PC-9 (cell line): ENCODE measurements at regions not wholly inside any gene's neighbourhood (a gene's known extent, or its start where the extent isn't known, plus 50 kb on each side); places are given as distances from the start of the nearest gene placed in this dataset.

Experiments used
- CTCF ChIP-seq: fragments of 200-600 bp; sonication (generic); conservative IDR thresholded peaks from 2 replicates; pipeline ENCODE4 v1.6.1; 2017; ENCODE audit warnings: mixed run types, antibody characterized with exemption, mild to moderate bottlenecking, moderate library complexity
- EZH2 ChIP-seq: fragments of 200-600 bp; sonication (generic); IDR thresholded peaks from 2 replicates; pipeline ENCODE4 v1.8.0; 2017; ENCODE audit warnings: antibody characterized with exemption, low read depth

DNA sequence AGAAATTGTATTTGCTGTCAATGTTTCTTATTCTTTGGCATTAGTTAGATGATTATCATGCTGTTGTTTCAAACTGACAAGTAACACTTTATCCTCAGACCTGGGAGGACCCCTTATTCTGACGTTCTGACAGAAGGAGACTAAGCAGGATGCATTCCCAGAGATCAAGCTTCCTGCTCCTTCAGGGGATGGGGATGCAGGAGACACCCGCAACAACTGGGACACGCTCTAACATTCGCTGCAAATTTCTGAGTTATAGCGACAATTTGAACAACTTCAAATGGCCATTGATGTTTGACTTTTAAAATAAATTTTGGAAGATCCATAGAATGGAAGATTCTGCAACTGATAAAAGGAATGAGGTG is 69.0 kb upstream of the ZNF184 start:
- no peak for TF ChIP-seq CTCF
- TF ChIP-seq EZH2: no peak
